MCF 10A (cell line): ENCODE measurements at regions not wholly inside any gene's neighbourhood (a gene's known extent, or its start where the extent isn't known, plus 50 kb on each side); places are given as distances from the start of the nearest gene placed in this dataset.

Experiments
- BruUV-seq: library from RNA; stranded (reverse); fragments of 400-500 nt; replicated peaks from 2 replicates; lab custom pipeline; 2021; lab: Mats Ljungman, UMichigan
- CTCF ChIA-PET: fragments of 300-600 bp; sonication (Branson Sonifier 250); formaldehyde crosslinking; extraction: SDS; loops from one replicate; lab custom pipeline; 2021; ENCODE audit warnings: antibody characterized with exemption, inconsistent platforms; lab: Yijun Ruan, JAX
- POLR2A ChIA-PET: fragments of 300-600, 350-650 bp; sonication (Branson Sonifier 250); formaldehyde crosslinking; extraction: SDS; loops from one replicate; lab custom pipeline; 2020; ENCODE audit warnings: antibody characterized with exemption, inconsistent platforms; lab: Yijun Ruan, JAX
- DNase-seq: peaks from one replicate; pipeline ENCODE4 v3.0.0-alpha.2; 2018; ENCODE audit not compliant: unreplicated experiment
- H3K27ac Mint-ChIP-seq: one replicate; pipeline ENCODE4 v1.8.0; 2022; ENCODE audit warnings: mild to moderate bottlenecking, low read depth, mixed read lengths; ENCODE audit not compliant: unreplicated experiment
- H3K27me3 Mint-ChIP-seq: one replicate; pipeline ENCODE4 v1.8.0; 2022; ENCODE audit warnings: mixed read lengths; ENCODE audit not compliant: insufficient read depth, unreplicated experiment
- H3K36me3 Mint-ChIP-seq: one replicate; pipeline ENCODE4 v1.8.0; 2022; ENCODE audit warnings: mild to moderate bottlenecking, moderate library complexity, mixed read lengths; ENCODE audit not compliant: insufficient read depth, unreplicated experiment
- H3K4me1 Mint-ChIP-seq: one replicate; pipeline ENCODE4 v1.8.0; 2022; ENCODE audit warnings: mixed read lengths; ENCODE audit not compliant: insufficient read depth, unreplicated experiment
- H3K4me3 Mint-ChIP-seq: one replicate; pipeline ENCODE4 v1.8.0; 2022; ENCODE audit warnings: mild to moderate bottlenecking, moderate library complexity, mixed read lengths; ENCODE audit not compliant: unreplicated experiment
- H3K9me3 Mint-ChIP-seq: one replicate; pipeline ENCODE4 v1.8.0; 2022; ENCODE audit warnings: mixed read lengths; ENCODE audit not compliant: unreplicated experiment
- intact Hi-C: fragments of 100-400 bp; cut with micrococcal nuclease; formaldehyde crosslinking; loops from 2 replicates; pipeline ENCODE4 v1.14.1; 2022
- TF ChIP-seq, protein P1 (sequence below): fragments of 200-600 bp; IDR thresholded peaks from one replicate; pipeline ENCODE4 v1.8.0; 2022; ENCODE audit warnings: antibody characterized with exemption, mild to moderate bottlenecking; ENCODE audit not compliant: unreplicated experiment

GRCh38 chr4:1505511-1506460 lies 99.5 kb upstream of the NKX1-1 start:
- no peak overlapping the region for H3K4me3 Mint-ChIP-seq
- BruUV-seq = no TSS peak
- peaks cover 55% of the 10 kb centered on the region for H3K27me3 Mint-ChIP-seq
- no peak for DNase-seq
- H3K9me3 Mint-ChIP-seq = no peaks in the 10 kb centered on the region
- CTCF ChIA-PET = interaction anchor here (0.5 kb wide), 1 partner anchor 100 kb away, joined by 3 read pairs; no protein-coding TSS in a partner anchor
- no peak overlapping the region for H3K27ac Mint-ChIP-seq
- POLR2A ChIA-PET = no interaction called here
- TF ChIP-seq, protein P1, sequence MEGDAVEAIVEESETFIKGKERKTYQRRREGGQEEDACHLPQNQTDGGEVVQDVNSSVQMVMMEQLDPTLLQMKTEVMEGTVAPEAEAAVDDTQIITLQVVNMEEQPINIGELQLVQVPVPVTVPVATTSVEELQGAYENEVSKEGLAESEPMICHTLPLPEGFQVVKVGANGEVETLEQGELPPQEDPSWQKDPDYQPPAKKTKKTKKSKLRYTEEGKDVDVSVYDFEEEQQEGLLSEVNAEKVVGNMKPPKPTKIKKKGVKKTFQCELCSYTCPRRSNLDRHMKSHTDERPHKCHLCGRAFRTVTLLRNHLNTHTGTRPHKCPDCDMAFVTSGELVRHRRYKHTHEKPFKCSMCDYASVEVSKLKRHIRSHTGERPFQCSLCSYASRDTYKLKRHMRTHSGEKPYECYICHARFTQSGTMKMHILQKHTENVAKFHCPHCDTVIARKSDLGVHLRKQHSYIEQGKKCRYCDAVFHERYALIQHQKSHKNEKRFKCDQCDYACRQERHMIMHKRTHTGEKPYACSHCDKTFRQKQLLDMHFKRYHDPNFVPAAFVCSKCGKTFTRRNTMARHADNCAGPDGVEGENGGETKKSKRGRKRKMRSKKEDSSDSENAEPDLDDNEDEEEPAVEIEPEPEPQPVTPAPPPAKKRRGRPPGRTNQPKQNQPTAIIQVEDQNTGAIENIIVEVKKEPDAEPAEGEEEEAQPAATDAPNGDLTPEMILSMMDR = no peak
- intact Hi-C loops = no loop called here
- H3K4me1 Mint-ChIP-seq = no peaks in the 10 kb centered on the region
- H3K36me3 Mint-ChIP-seq = no peaks in the 10 kb centered on the region

GRCh38 chr4:1504595-1505500 lies 98.6 kb upstream of the NKX1-1 start:
- intact Hi-C loops = no loop called here
- no TSS peak for BruUV-seq
- CTCF ChIA-PET = interaction anchor here (0.5 to 0.9 kb wide), 2 partner anchors 26 to 101 kb away, joined by 3 read pairs; no protein-coding TSS in a partner anchor

DNA sequence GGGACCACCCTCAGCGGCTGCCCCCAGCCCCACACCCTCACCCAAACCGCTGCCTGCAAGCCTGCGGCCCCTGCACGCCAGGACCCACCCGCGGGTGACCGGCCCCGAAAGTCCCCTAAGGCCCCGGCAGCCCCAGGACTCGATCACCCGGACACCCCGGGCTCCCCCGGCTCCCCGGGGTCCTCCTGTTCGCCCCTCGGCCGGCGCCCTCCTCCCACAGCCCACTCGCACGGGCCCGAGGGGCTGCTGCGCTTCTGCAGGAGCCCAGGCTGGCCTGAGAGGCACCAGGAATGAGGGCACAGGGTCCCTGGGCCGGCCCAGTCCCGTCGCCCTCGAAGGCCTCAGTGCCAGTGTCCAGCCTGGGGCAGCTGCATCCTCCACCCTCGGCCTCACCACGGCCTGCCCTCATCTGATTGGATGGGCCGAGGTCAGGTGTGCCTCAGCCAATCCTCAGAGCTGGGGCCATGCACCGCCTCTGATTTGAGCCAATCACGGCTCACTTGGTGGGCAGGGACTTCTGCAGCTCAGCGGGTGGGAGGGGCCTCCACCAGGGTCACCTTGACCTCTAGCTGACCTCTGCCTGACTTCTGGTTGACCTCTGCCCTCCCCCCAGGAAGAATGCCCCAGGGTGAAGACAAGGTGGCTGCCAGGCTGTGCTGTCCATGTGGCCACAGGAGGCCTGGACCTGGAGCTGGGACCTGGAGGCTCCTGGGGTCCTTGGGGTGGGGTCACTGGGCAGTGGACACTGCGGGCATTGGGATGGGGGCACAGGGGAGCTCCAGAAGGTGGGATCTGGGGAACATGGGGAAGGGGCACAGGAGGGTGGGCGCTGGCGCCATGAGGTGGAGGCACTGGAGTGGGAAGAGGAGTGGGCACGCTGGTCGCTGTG lies 97.6 kb upstream of the NKX1-1 start:
- no peak overlapping the region for H3K4me3 Mint-ChIP-seq
- intact Hi-C loops = no loop called here
- no peaks in the 10 kb centered on the region for H3K36me3 Mint-ChIP-seq
- no peaks in the 10 kb centered on the region for H3K4me1 Mint-ChIP-seq
- ChIA-PET CTCF (interaction anchor here (0.9 kb wide), 1 partner anchor 27 kb away, joined by 3 read pairs; no protein-coding TSS in a partner anchor), POLR2A (no interaction called here)
- TF ChIP-seq, protein P1 = no peak
- H3K27ac Mint-ChIP-seq = no peak overlapping the region
- no peaks in the 10 kb centered on the region for H3K9me3 Mint-ChIP-seq
- DNase-seq = no peak
- H3K27me3 Mint-ChIP-seq = peaks cover 37% of the 10 kb centered on the region
- BruUV-seq = no TSS peak

More at GRCh38 chr4:1504595-1505500, 98.6 kb upstream of the NKX1-1 start:
- Mint-ChIP-seq H3K4me1 (no peaks in the 10 kb centered on the region), H3K27me3 (peaks cover 48% of the 10 kb centered on the region), H3K4me3 (no peak overlapping the region), H3K27ac (no peak overlapping the region), H3K36me3 (no peaks in the 10 kb centered on the region), H3K9me3 (no peaks in the 10 kb centered on the region)
- POLR2A ChIA-PET = no interaction called here
- TF ChIP-seq, protein P1 = no peak
- no peak for DNase-seq
